Astrocyte (in vitro differentiated cells and primary cell): ENCODE measurements at regions not wholly inside any gene's neighbourhood (a gene's known extent, or its start where the extent isn't known, plus 50 kb on each side); places are given as distances from the start of the nearest gene placed in this dataset.

ENCODE experiments used
- EZH2 ChIP-seq: IDR thresholded peaks from 2 replicates; pipeline ENCODE4 v1.6.1; 2012; ENCODE audit warnings: mild to moderate bottlenecking, low read length, inconsistent platforms; ENCODE audit not compliant: insufficient read depth
- TF ChIP-seq, protein P1 (sequence below): IDR thresholded peaks from 2 replicates; pipeline ENCODE4 v1.5.1; 2011; ENCODE audit warnings: low read depth, mild to moderate bottlenecking, inconsistent platforms, low read length, moderate library complexity; ENCODE audit not compliant: insufficient read depth

DNA sequence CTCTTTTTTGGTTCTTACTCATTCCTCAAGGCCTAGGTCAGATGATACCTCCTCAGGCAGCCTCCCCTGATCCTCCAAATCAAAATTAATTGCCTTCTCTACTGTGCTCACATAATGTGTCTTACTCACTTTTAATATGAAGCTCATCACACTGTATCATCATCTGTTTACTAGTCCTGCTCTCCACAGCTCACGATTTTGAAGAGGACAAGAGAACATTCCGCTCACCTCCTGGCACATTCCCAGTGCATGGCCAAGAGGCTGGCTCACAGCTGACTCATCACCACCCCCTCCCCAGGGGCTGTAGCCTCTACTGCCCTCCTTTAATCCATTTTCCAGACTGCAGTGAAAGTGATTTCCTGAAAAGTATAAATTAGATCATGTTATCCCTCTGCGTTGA is 133.1 kb downstream of the ALDH8A1 start:
- TF ChIP-seq, protein P1, sequence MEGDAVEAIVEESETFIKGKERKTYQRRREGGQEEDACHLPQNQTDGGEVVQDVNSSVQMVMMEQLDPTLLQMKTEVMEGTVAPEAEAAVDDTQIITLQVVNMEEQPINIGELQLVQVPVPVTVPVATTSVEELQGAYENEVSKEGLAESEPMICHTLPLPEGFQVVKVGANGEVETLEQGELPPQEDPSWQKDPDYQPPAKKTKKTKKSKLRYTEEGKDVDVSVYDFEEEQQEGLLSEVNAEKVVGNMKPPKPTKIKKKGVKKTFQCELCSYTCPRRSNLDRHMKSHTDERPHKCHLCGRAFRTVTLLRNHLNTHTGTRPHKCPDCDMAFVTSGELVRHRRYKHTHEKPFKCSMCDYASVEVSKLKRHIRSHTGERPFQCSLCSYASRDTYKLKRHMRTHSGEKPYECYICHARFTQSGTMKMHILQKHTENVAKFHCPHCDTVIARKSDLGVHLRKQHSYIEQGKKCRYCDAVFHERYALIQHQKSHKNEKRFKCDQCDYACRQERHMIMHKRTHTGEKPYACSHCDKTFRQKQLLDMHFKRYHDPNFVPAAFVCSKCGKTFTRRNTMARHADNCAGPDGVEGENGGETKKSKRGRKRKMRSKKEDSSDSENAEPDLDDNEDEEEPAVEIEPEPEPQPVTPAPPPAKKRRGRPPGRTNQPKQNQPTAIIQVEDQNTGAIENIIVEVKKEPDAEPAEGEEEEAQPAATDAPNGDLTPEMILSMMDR = no peak
- TF ChIP-seq EZH2 = no peak
